ENCODE measurements at regions not wholly inside any gene's neighbourhood (a gene's known extent, or its start where the extent isn't known, plus 50 kb on each side); places are given as distances from the start of the nearest gene placed in this dataset.

DNA sequence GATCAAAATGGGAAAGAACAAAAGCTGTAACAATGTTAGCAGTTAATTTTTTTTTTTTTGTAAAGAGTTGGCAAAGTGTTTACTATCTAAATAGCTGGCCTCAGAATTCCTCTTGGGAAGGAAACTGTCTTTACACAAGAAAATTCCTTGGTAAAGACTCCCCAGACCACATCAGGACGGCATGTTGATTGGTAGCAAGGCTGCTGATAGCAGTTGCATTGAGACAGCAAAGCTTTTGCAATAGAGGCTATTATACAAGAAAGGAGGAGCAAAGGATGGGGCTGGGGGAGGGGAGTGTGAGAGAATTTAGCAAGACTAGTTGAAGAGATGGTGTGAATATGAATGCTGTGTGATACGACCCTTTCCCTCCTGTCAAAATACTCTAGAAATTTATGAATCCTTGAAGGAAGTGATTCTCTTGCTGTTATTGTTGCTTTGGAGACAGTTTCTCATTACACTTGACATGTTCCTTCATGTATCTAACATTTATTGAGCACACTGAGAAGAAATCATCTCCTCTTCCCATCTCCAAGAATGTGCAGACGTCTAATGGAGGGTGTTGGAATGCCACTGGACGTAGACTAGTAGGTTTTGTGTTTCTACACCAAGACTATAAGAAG lies 355.6 kb downstream of the SIPA1L2 start:
- no peak for DNase-seq

DNA sequence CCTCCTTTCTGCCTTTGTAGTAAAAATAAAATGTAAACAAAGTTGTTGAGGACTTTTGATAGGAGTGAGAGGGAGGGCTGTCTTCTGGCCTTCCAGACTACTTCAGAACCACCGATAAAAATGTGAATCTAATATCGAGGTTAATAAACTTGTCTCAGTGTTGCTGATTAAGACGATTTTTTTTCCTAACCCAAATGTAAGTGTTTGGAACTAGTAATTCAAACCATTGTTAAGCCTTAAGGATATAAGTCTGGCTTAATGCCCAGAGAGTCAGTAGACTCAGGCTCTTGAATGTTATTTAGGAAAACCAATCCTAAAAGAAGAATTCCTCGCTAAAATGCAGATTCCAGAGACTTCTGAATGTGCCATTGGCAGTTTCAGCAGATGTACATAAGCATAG lies 356.9 kb downstream of the SIPA1L2 start:
- DNase-seq = no peak

DNA sequence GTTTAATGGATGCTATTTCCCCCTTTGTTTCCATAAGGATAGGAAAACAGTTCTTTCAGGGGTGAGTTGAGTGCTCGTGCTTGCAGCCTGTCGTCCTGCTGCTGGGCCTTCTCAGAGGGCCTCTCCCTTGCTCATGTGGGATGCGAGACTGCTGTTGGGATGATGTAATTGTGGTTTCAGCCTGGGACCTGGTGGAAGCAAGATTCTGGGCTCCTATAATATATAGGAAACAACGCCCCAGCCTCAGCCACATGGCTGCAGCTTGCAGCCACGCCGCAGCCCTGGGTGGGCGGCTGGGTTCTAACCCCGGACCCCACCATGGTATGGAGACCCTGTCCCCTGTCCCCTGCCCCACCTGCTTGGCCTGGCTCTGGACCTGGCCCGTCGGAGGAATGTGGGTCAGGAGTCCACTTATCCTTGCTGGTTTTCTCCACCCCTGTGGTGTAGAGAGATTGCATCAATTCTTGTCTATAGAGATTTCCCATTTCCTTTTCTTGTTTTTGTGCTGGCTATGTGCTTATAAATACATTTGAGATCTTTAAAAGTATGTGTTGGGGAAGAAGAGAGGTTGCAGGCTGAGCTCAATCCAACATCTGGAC lies 357.8 kb downstream of the SIPA1L2 start:
- DNase-seq = no peak

DNA sequence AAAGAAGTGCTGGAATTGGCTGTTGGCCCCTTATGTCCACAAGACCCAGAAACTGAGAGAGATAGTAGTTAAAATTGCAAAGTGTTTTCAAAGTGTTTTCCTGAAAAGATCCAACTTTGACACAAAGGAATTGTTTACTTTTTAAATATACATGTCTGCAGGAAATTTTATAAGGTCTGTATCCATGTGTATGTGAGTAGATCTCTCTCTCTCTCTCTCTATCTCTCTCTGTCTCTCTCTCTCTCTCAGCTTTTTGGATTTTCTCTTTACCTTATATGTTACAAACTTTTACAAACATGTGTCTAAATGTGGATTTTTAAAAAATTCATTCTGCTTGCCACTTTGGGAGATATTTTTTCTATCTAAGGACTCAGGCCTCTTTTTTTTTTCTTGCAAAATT lies 358.6 kb downstream of the SIPA1L2 start:
- no peak for DNase-seq

GRCh38 chr1:232269988-232270387 lies 359.9 kb downstream of the SIPA1L2 start:
- DNase-seq = no peak

GRCh38 chr1:232267837-232268598 lies 361.9 kb downstream of the SIPA1L2 start:
- DNase-seq = no peak

DNA sequence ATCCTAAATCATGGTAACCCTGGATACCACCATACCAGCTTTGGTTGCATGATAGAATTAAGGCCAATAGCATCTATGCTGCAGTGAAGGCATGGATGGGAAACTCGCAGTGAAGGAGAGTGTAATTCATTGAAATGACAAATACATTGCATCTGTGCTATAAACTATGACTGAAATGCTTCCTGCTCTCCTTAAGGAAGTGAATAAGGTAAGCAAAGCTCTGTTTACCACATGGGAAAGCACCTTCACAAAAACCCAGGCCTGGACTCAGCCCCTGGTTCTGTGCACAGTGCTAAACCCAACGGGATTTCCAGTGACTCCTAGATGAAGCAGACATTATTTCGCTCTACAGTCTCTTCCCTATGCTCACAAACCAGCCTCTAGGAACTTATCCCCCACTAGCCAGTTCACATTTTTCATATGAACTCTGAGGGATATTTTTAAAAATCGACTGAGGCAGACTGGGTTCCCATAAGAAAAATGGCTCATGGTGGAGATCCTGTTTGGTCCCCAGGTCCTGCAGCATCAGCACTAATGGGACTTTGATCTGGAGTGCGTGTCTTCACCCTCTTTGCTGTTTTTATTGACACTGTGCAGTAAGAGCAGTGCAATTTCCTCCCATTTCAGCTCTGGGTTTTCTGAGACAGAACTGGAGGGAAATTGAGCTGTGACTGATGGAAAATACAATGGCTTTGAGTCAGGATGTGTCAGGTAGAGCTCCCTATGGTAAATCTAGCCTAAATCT lies 362.7 kb downstream of the SIPA1L2 start:
- DNase-seq = no peak

GRCh38 chr1:232263452-232263851 lies 366.5 kb downstream of the SIPA1L2 start:
- DNase-seq = no peak

- no peak for DNase-seq
Observed at GRCh38 chr1:232262991-232263390, 366.9 kb downstream of the SIPA1L2 start.

- DNase-seq = no peak
Observed at GRCh38 chr1:232260861-232261260, 369.1 kb downstream of the SIPA1L2 start.

GRCh38 chr1:232260045-232260444 lies 369.9 kb downstream of the SIPA1L2 start:
- DNase-seq = no peak

GRCh38 chr1:232259333-232259732 lies 370.6 kb downstream of the SIPA1L2 start:
- no peak for DNase-seq

- no peak for DNase-seq
Observed at GRCh38 chr1:232252546-232253118, 377.3 kb downstream of the SIPA1L2 start.

DNA sequence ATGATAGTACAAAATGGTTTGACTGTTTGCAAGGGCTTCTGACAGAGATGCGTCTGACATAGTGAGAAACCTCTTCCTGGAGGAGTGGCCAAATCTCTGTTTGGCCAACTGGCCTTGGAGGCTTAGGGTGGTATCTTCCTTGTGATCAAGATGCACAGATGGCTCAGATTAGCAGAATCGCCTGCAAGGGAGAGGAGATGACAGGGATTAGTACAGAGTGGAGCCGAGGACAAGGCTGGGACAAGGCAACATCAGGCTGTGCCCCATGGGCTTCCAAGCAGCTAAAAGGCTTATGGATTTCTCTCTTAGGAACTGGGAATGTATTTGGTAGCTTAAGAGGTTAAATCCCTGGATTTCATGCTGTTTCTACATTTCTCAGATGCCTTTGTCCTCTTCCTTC lies 379.1 kb downstream of the SIPA1L2 start:
- no peak for DNase-seq

DNA sequence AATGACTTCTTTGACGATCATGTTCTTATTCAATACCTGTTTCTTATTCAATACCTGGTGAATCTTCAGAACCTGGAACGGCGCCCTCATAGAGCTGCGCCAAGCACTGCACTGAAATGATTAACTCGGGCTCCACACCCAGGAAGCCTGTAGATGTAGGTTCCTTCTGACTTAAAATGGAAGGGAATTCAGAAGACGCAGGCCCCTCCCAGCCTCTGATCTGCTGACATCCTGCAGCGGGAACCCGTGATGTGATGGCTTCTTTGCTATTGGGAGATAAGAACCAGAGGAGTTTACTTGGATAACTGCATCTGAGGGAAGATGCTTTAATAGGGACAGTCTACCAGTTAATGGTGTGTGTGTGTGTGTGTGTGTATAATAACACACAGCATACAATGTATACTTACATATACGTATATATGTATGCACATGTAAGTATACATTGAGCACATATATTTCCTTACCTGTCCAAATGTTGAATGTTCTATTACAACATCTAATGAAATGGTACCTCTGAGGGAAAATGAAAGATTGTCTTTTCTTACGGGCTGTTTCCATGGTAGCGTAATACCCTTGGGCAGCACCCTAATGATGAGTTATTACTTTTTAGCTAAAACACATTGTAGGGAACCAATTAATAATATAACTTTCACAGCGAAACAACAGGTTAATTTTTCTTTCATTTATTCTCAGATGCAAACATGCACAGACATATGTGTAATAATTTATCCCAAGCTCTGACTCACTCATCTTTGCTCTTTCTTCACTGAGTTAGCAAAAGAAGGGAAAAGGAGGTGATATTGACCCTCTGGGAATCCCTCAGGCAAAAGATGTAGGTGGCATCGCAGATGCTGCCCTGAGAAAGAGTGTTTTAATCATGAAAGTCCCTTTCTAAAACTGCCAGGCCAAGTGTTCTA lies 379.8 kb downstream of the SIPA1L2 start:
- no peak for DNase-seq

DNA sequence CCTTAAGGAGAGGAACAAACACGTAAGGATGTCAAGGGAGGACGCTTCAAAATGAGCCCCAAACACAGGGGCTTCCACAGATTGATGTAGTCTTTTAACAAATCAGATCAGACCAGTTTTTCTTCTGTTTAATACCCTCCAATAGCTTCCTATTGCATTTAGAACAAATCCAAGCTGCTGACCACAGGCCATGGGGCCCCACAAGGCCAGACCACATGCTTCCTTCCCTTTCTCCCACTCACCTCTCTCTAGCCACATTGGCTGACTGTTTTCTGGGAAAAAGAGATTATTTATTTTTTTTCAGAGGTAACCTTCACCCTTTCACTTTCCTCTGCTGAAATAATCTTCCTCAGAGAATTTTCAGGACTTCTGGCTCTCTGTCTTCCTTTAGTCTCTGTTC lies 380.6 kb downstream of the SIPA1L2 start:
- no peak for DNase-seq

DNA sequence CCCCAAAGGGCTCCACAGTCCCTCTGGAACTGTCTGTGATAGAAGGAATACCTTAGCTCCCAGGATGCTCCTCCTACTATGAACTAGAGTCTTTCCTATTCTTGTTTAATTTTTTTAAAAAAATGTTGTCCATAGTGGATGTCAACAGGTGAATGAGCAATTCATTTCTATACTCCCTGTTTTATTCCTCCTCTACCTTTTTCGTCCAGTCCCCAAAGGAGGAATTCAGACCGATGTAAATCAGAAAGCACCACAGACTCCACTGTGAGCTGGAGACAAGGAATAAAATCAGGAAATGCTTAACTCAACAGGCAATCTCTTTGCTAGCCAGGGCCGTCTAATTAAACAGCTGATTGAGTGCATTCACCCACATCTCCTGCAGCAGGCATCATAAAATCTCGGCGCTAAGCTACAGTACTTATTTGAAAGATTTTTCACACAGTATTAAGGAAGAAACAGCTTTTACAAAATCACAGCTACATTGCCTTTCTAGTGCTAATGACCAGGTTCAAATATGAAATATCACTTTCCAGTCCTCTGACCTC lies 381.6 kb downstream of the SIPA1L2 start:
- DNase-seq = no peak

DNA sequence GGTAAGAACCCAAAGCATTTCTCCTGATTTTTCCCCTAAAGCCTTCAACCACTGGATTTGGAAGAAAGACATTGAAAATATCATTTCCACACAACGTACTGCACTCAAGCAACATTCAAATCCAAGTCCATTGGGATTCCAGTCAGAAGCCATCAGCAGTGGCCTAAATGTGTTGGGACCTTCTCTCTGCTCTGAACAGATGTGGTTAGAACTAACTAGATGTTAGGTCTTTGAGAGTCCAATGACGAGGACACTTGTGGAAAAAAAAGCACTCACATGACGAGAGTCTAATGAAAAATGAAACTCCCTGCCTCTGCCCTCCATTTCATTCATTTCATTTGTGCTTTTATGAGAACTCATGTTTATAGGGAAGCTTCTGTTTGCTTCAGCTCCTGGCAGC lies 382.3 kb downstream of the SIPA1L2 start:
- DNase-seq = no peak

- no peak for DNase-seq
Observed at GRCh38 chr1:232244426-232244825, 385.5 kb downstream of the SIPA1L2 start.

GRCh38 chr1:232239998-232240397 lies 389.9 kb downstream of the SIPA1L2 start:
- DNase-seq = no peak

DNA sequence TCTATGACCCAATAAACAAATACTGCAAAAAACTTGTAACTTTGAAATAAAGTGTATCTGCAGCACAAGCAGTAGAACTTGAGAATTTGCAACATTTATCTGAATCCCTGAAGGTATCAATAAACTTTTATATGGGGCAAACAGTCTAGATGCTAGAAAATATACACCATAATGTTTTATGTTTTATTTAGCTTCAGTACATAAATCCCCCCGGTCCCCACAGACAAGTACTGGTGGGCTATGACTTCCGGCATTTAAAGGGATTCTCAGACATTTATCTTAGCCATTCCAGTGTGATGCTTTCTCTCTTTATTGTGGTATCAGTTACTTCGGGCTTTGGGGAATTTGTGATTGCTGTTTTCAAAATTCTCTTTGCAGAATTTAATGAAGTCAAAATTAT lies 390.4 kb downstream of the SIPA1L2 start:
- no peak for DNase-seq

DNA sequence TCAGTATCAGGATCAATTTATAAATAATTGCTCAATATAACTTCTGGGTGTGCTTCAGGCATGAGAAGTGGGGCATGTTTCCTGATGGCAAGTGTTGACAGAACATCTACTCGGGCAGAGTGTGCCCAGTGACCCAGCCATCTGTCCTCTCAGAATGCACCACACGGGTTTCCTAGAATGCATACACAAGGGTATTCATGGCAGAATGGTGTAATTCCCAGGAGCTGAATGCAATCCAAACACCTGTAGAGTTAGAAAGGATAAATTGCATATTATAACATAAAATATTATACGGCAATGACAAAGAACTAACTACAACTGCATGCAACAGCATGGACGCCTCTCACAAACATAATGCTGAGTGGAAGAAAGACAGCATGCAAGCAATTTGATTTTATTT lies 391.9 kb downstream of the SIPA1L2 start:
- no peak for DNase-seq
